T1000 (cell line): ENCODE measurements at regions not wholly inside any gene's neighbourhood (a gene's known extent, or its start where the extent isn't known, plus 50 kb on each side); places are given as distances from the start of the nearest gene placed in this dataset.

Experiments
- DNase-seq: peaks from one replicate; lab custom pipeline; 2025; ENCODE audit warnings: mixed read lengths; lab: John Stamatoyannopoulos, UW

- DNase-seq = no peak
Measured at GRCh38 chr7:131183611-131184119, 144.0 kb upstream of the MKLN1 start.

DNA sequence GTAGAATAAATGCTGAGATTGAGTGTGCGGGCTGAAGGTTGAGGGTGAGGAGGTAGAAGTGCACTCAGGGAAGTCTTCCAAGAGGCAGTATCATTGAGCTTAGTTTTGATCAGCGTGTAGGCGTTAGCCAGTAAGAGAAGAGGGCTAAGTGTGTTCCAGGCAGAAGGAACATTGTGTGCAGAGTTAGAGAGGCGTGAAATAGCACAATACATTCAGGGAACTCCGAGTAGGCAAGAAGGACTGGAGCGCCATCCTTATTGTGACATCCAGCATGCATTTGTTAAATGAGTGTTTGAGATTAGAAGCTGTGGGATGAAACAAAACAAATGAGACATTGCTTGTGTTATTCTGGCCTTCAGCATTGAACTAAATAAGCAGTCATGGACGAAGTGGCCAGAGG is 140.9 kb upstream of the MKLN1 start:
- no peak for DNase-seq

DNA sequence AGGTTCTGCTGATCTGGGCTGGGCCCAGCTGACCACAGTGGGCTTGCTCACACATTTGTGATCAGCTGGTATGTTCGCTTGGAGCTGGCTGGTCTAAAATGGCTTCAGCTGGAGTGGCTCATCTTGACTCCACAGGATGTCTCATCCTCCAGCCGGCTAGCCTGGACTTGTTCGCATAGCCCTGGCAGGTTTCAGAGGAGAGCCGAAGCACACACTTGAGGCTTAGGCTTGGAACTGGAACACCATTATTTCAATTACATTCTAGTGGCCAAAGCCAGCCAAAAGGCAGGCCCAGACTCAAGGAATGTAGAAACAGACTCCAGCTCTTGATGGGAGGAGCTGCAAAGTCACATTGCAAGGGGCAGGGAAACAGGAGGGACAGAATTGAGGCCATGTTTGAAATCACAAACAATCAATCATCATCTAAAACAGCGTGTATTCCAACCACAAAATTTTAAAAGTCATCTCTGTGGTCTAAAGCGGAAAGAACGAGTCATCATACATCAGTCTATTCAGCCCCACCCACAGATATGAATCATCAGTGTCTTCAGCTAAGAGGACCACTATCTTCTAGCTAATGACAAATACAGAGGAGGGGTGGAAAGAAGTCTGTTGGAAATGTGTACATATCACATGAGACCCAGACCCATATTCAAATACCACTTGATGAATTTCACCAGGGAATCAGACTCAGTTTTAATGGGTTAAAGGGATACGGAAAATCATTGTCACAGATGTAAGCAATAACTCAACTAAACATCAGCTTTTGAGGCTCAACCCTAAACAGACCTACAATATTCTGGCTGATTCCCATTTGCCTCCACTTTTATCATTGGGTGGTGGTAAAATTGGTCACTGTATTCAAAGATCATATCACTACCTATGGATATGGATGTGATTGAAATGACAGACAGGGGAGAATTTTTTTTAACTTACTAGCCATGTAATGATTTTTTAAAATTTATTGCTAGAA is 139.0 kb upstream of the MKLN1 start:
- peak; percentile 62 for DNase-seq

GRCh38 chr7:131189488-131189887 is 138.2 kb upstream of the MKLN1 start:
- DNase-seq = no peak

DNA sequence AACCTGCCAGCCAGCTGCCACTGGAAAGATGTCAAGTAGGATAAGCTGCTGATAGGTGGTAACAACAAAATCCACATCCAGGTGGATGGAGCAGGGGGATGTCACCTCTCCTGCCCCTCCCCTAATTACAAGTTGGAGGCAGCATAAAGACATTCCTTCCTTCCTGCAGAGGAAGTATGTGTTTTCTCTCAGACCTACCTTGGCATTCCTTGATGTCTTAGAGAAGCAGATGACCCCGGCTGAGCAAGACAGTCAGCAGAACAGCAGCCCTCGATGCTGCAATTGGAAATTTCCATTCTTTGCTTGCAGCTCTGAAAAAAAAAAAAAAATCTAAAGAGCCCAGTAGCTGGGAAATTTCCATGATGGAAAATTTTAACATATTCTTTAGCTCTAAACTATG is 137.5 kb upstream of the MKLN1 start:
- no peak for DNase-seq

DNA sequence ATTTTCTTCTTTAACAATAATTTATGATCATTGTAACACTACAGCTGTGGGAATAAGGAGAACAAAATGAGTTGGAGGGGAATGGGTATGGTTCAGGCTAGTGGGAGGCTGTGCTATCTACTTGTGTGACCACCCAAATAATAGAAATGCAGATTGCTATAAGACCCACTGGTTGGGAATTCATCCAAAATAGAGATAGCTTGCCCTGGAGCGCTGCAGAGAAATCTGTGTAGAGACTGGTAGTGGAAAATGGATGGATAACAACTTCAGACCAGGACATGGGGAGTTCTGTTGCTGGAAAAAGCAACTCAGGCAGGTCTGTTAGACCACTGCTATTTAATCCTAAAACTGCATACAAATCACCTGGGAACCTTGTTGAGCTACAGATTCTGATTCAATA is 137.1 kb upstream of the MKLN1 start:
- DNase-seq = no peak

- no peak for DNase-seq
Measured at GRCh38 chr7:131194070-131194865, 133.4 kb upstream of the MKLN1 start.

DNA sequence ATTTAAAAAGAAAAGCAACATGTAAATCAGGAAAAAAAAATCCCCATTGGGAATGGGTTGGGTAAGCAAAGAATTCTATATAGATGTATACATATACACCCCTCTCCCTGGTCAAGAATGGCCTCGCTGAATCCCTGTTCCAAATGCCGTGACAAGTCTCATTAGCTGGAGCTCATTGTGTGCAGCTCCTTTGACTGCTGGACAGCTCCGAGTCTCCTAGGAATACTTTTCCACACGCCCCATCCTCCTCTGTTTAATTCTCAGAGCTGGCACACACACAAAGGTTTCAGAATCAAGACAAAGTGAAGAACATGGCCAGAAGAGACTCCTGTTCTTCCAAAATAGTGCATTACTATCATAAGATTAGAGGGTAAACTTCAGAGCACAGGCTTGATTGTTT is 130.9 kb upstream of the MKLN1 start:
- no peak for DNase-seq

GRCh38 chr7:131197920-131198615 is 129.6 kb upstream of the MKLN1 start:
- no peak for DNase-seq

- no peak for DNase-seq
Measured at GRCh38 chr7:131202451-131202850, 125.2 kb upstream of the MKLN1 start.

DNA sequence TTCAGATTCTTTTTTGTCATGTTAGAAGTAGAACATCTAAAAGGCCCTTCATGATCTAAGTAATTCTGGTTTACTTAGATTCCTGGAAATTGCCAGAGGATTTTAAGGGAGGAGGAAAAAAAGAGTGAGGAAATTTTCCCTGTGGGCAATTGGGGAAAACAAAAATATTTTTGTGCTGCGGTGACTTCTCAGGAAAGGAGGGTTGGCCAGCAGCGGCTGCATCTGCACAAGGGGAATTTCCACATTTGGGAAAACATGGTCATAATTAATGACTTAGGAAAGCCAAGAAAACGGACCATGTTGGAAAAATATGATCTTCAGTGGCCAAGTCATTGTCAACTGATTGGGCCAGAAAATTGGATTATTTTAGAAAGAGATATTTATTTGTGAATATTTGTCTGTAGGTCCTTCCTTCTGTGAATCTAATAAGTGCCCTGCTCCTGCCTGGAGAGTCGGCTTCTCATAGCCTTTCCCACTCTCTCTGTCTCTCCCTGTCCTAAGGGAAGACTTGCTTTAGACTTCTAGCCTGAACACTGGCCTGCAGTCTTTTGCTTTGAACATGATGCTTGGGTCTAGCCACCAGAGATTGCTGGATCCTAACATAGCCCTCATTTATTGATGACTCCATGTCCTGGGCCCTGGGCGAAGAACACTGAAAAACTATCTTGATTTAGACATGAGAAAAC is 124.2 kb upstream of the MKLN1 start:
- DNase-seq = no peak

DNA sequence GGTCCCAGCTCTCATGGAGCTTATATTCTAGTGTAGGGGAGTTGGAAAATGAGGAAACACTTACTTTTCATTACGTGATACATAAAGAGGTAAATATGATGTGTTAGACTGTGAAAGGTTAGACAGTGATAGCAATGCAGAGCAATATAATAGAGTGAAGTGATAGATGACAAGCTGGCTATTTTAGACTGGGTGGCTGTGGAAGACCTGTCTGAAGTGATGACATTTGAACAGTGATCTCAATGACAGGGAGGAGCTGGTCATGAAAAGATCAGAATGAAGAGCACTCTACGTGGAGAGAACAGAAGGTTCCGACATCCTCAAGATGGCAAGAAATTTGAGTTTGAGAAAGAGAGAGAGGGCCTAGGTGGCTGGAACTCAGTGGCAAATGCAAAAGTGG is 118.9 kb upstream of the MKLN1 start:
- DNase-seq = no peak

DNA sequence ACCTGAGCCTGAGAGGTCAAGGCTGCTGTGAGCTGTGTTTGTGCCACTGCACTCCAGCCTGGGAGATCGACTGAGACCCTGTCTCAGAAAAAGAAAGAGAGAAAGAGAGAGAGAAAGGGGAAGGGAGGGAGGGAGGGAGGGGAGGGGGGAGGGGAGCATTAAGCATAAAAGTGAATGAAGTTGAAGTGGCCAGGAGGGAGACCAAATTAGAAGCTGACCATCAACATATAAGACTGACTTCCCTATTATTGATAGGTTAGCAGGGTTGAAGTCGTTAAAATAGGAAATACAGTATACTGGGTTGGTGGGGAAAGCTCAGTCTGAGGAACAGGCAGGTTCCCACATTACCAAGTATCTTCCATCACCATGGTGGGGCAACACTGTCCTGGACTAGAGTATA is 117.1 kb upstream of the MKLN1 start:
- no peak for DNase-seq

DNA sequence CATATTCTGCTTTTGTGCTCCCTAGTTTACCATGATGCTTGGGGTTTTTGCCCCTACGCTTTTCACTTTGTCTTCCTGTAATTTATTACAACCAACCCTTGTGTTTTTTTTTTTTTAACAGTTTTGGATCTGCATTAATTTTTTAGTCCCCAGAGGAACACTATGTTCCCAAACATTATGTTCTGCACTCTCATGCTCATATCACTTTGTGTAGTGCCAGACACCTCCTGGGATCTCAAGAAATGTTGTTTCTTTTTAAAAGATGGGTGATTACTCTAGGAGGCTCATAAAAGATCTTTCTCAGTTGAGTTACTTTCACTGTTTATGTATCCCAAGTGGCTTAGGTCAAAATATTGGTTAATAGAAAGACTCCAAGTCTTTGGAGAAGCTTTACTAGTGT is 116.2 kb upstream of the MKLN1 start:
- no peak for DNase-seq

- DNase-seq = no peak
Measured at GRCh38 chr7:131212114-131212513, 115.6 kb upstream of the MKLN1 start.

DNA sequence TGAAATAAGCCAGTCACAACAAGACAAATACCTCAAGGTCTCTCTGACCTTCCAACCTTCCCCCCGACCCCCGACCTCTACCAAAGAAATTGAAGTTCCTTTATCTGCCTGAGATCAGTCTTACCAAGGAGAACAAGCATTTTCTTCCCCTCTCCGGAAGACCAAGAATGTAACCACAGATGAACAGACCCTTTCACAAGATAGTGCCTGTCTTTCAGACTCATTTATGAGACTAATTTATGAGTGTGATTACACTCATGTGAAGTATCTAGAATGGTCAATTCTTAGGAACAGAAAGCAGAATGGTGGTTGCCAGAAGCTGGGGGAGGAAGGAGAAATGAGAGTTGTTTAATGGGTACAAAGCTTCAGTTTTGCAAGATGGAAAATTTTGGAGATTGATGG is 108.9 kb upstream of the MKLN1 start:
- no peak for DNase-seq

- DNase-seq = no peak
Measured at GRCh38 chr7:131219312-131220041, 108.2 kb upstream of the MKLN1 start.

GRCh38 chr7:131221061-131221460 is 106.6 kb upstream of the MKLN1 start:
- DNase-seq = no peak

- DNase-seq = no peak
Measured at GRCh38 chr7:131222171-131222570, 105.5 kb upstream of the MKLN1 start.

DNA sequence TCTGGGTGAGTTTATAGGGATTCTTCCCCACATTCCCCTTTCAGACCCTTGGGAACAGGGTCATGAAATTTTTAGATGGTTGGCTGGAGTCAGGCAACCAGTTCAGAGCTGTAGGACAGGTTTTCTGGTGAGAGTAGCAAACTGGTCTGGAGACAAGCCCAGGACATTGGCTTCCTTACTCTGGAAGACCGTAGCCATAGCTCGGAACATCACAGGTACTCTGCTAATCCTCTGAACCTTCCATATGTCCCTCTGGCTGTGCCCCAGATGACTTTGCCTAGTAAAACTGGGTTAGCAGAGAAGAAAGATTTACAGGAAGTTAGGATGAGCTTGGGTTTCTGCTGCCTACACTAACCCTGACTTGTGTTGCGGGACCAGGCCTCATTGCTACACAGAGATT is 104.5 kb upstream of the MKLN1 start:
- DNase-seq = no peak

DNA sequence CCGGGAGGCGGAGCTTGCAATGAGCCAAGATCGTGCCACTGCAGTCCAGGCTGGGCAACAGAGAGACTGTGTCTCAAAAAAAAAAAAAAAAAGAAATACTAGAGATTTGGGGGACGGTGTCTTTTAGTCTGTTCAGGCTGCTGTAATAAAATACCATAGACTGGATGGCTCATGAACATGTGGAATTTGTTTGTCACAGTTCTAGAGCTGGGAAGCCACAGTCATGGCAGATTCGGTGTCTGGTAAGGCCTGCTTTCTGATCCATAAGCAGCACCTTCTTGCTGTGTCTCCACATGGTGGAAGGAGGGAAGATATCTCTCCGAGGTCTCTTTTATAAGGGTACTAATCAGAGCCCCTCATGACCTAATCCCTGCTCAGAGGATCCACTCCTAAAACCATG is 102.7 kb upstream of the MKLN1 start:
- no peak for DNase-seq
